ENCODE measurements at regions not wholly inside any gene's neighbourhood (a gene's known extent, or its start where the extent isn't known, plus 50 kb on each side); places are given as distances from the start of the nearest gene placed in this dataset.
"Not testable (repeated sequence)": the region's sequence is repeated elsewhere in the genome, so short reads cannot be mapped to it uniquely, and the experiment has no call there.

DNA sequence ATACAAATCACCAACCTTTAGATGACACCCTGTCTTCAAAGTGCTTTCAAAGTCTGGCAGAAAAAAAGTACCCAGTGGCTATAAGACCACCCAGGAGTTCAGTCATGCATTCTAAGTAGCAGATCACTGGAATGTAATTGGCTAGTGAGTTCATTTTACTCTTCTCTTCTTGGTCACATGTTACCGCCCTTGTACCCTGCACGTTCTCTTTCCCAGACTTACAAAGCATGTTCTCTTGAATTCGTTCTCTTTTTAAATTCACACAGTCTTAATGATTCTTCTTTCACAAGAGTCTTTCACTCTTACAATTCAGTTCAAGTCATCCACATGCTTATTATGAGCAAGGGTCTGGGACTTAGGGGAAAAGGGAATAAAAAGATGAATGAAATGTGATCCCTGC, 89.4 kb upstream of the TRIM77 start:
- intact Hi-C loops (cut with DNase I, micrococcal nuclease); H3K4me3 Mint-ChIP-seq; H3K27ac ChIP-seq (ENCODE audit: low read depth in 1 of 2, low read length in 2 of 2); H3K4me1 ChIP-seq (ENCODE audit: insufficient read depth, low read length); ATAC-seq (ENCODE audit: poor library complexity); H3K27ac Mint-ChIP-seq; H3K27me3 Mint-ChIP-seq; DNase-seq; CTCF ChIA-PET; H3K9me3 Mint-ChIP-seq; H3K36me3 Mint-ChIP-seq (ENCODE audit: low read depth); H3K36me3 ChIP-seq (ENCODE audit: insufficient read depth, low read length); H3K9me3 ChIP-seq (ENCODE audit: control insufficient read depth in 1 of 2, insufficient read depth in 1 of 2, low read length in 2 of 2); POLR2A ChIA-PET; H3K27me3 ChIP-seq (ENCODE audit: control insufficient read depth in 1 of 2, insufficient read depth in 2 of 2, low read length in 2 of 2); H3K4me1 Mint-ChIP-seq (ENCODE audit: low read depth); H3K4me3 ChIP-seq (ENCODE audit: low read length): not testable (repeated sequence)

DNA sequence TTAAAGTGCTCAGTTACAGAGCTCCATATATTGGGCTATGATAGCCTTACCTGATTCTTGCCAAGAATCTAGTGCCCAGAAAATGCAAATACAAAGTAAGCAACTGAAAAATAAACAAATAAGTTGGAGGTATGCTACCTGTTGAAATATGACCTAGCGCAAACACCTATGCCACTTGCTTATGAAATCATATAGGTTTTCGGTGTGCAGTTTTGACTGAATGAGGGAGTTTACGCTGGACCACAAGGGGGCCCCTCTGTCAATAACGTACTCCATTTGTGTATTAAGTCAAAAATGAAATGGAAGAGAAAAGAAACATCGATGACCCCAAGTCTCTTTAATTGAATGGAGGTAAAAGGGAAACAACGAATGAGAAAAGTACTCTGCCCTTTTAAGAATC, 84.9 kb upstream of the TRIM77 start:
- ATAC-seq (ENCODE audit: poor library complexity) (no peak), DNase-seq (no peak)
- Mint-ChIP-seq H3K9me3 (no peaks in the 10 kb centered on the region), H3K36me3 (ENCODE audit: low read depth) (no peaks in the 10 kb centered on the region), H3K27ac (no peak overlapping the region), H3K4me1 (ENCODE audit: low read depth) (no peaks in the 10 kb centered on the region), H3K27me3 (no peaks in the 10 kb centered on the region), H3K4me3 (no peak overlapping the region)
- TF ChIP-seq, protein P1, sequence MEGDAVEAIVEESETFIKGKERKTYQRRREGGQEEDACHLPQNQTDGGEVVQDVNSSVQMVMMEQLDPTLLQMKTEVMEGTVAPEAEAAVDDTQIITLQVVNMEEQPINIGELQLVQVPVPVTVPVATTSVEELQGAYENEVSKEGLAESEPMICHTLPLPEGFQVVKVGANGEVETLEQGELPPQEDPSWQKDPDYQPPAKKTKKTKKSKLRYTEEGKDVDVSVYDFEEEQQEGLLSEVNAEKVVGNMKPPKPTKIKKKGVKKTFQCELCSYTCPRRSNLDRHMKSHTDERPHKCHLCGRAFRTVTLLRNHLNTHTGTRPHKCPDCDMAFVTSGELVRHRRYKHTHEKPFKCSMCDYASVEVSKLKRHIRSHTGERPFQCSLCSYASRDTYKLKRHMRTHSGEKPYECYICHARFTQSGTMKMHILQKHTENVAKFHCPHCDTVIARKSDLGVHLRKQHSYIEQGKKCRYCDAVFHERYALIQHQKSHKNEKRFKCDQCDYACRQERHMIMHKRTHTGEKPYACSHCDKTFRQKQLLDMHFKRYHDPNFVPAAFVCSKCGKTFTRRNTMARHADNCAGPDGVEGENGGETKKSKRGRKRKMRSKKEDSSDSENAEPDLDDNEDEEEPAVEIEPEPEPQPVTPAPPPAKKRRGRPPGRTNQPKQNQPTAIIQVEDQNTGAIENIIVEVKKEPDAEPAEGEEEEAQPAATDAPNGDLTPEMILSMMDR (IDR thresholded peaks at IDR 0.05) = no peak
- POLR2A ChIA-PET = no interaction called here
- H3K36me3 ChIP-seq (ENCODE audit: insufficient read depth, low read length) = no peaks in the 10 kb centered on the region
- CTCF ChIA-PET = no interaction called here
- H3K4me3 ChIP-seq (ENCODE audit: low read length) = no peak overlapping the region
- no peaks in the 10 kb centered on the region for H3K9me3 ChIP-seq (ENCODE audit: control insufficient read depth in 1 of 2, insufficient read depth in 1 of 2, low read length in 2 of 2)
- no peaks in the 10 kb centered on the region for H3K27me3 ChIP-seq (ENCODE audit: control insufficient read depth in 1 of 2, insufficient read depth in 2 of 2, low read length in 2 of 2)
- intact Hi-C loops (cut with DNase I, micrococcal nuclease) = no loop called here
- no peak overlapping the region for H3K27ac ChIP-seq (ENCODE audit: low read depth in 1 of 2, low read length in 2 of 2)
- no peaks in the 10 kb centered on the region for H3K4me1 ChIP-seq (ENCODE audit: insufficient read depth, low read length)

DNA sequence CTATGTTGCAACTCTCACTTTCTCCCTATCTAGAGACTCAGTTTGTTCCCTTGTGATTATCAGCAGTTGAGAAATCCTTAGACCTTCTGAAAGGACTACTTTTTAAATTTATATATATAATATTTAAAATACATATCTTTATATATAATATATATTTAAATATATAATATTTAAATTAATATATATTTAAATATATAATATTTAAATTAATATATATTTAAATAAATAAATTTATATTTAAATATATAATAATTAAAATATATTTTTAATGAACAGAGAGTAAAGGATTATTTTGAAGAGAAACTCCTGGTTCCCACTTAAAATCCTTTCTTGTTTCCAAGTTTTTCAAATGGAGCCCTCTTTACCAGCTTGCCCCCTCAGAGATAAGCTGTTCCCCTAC, 83.7 kb upstream of the TRIM77 start:
- Mint-ChIP-seq H3K9me3 (no peaks in the 10 kb centered on the region), H3K27ac (no peak overlapping the region), H3K36me3 (ENCODE audit: low read depth) (no peaks in the 10 kb centered on the region), H3K4me3 (no peak overlapping the region), H3K27me3 (no peaks in the 10 kb centered on the region), H3K4me1 (ENCODE audit: low read depth) (no peaks in the 10 kb centered on the region)
- TF ChIP-seq, protein P1 (IDR thresholded peaks at IDR 0.05) = no peak
- ChIA-PET POLR2A (no interaction called here), CTCF (no interaction called here)
- H3K4me1 ChIP-seq (ENCODE audit: insufficient read depth, low read length) = no peaks in the 10 kb centered on the region
- H3K4me3 ChIP-seq (ENCODE audit: low read length) = no peak overlapping the region
- no peak overlapping the region for H3K27ac ChIP-seq (ENCODE audit: low read depth in 1 of 2, low read length in 2 of 2)
- H3K36me3 ChIP-seq (ENCODE audit: insufficient read depth, low read length) = no peaks in the 10 kb centered on the region
- no peak for DNase-seq
- ATAC-seq (ENCODE audit: poor library complexity) = no peak
- intact Hi-C loops (cut with DNase I, micrococcal nuclease) = no loop called here
- no peaks in the 10 kb centered on the region for H3K27me3 ChIP-seq (ENCODE audit: control insufficient read depth in 1 of 2, insufficient read depth in 2 of 2, low read length in 2 of 2)
- no peaks in the 10 kb centered on the region for H3K9me3 ChIP-seq (ENCODE audit: control insufficient read depth in 1 of 2, insufficient read depth in 1 of 2, low read length in 2 of 2)

DNA sequence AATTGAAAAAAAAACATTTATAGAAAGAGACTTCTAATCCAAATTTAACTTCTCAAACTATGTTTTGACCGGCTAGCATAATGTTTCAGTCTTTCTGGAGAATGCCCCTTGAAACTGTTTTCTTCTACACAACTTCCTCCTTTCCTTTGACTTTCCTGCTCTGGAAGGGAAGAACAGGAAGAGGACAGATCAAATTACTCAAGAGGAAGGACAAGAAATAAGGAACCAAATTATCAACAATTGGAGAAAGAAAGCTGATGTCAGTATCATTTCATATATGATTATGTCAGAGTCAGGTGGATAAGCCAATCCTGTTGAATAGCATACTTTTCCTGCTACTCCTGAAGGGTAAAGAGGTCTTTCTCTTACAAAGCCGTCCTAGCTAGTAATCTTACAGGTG, 83.2 kb upstream of the TRIM77 start:
- H3K27ac Mint-ChIP-seq; H3K27ac ChIP-seq (ENCODE audit: low read depth in 1 of 2, low read length in 2 of 2); H3K9me3 Mint-ChIP-seq; ATAC-seq (ENCODE audit: poor library complexity); H3K36me3 ChIP-seq (ENCODE audit: insufficient read depth, low read length); H3K27me3 Mint-ChIP-seq; H3K4me3 Mint-ChIP-seq; DNase-seq; H3K4me1 ChIP-seq (ENCODE audit: insufficient read depth, low read length); H3K9me3 ChIP-seq (ENCODE audit: control insufficient read depth in 1 of 2, insufficient read depth in 1 of 2, low read length in 2 of 2); H3K27me3 ChIP-seq (ENCODE audit: control insufficient read depth in 1 of 2, insufficient read depth in 2 of 2, low read length in 2 of 2); intact Hi-C loops (cut with DNase I, micrococcal nuclease); H3K4me3 ChIP-seq (ENCODE audit: low read length); H3K4me1 Mint-ChIP-seq (ENCODE audit: low read depth); H3K36me3 Mint-ChIP-seq (ENCODE audit: low read depth); POLR2A ChIA-PET; CTCF ChIA-PET: not testable (repeated sequence)
